PC-9 (cell line): ENCODE measurements at regions not wholly inside any gene's neighbourhood (a gene's known extent, or its start where the extent isn't known, plus 50 kb on each side); places are given as distances from the start of the nearest gene placed in this dataset.

ENCODE experiments used
- BruUV-seq: library from RNA; stranded (reverse); fragments of 400-500 nt; replicated peaks from 2 replicates; lab custom pipeline; 2021; lab: Mats Ljungman, UMichigan
- CTCF ChIA-PET: fragments of 300-600 bp; sonication (Branson Sonifier 250); formaldehyde crosslinking; loops from one replicate; lab custom pipeline; 2022; ENCODE audit warnings: antibody characterized with exemption; lab: Charles Lee
- POLR2A ChIA-PET: fragments of 300-600 bp; sonication (Branson Sonifier 250); formaldehyde crosslinking; loops from one replicate; lab custom pipeline; 2022; ENCODE audit warnings: antibody characterized with exemption; ENCODE audit not compliant: unreplicated experiment; lab: Charles Lee
- DNase-seq, 2 experiments: peaks; one replicate each; pipeline versions ENCODE4 v3.0.0 to v3.0.0-alpha.2; 2015 to 2022; ENCODE audit warnings: mixed read lengths in 1 of 2
- H2AFZ ChIP-seq: fragments of 200-600 bp; sonication (generic); 2 replicates; pipeline ENCODE4 v1.8.1; 2017; ENCODE audit warnings: antibody characterized with exemption
- H3F3A ChIP-seq: fragments of 200-600 bp; sonication (generic); 2 replicates; pipeline ENCODE4 v1.8.1; 2017; ENCODE audit warnings: antibody characterized with exemption, mild to moderate bottlenecking, low read depth; ENCODE audit not compliant: insufficient read depth
- H3K27ac ChIP-seq: fragments of 200-600 bp; sonication (generic); 2 replicates; pipeline ENCODE4 v1.6.1; 2016; ENCODE audit warnings: mixed run types
- H3K27me3 ChIP-seq: fragments of 200-600 bp; sonication (generic); 2 replicates; pipeline ENCODE4 v1.6.1; 2016; ENCODE audit warnings: low read depth, mixed run types; ENCODE audit not compliant: insufficient read depth
- H3K36me3 ChIP-seq: fragments of 200-600 bp; sonication (generic); 2 replicates; pipeline ENCODE4 v1.6.1; 2016; ENCODE audit warnings: low read depth, mixed run types
- H3K4me1 ChIP-seq: fragments of 200-600 bp; sonication (generic); replicated peaks from 2 replicates; pipeline ENCODE4 v1.6.1; 2016; ENCODE audit warnings: mixed run types; ENCODE audit not compliant: insufficient read depth
- H3K4me2 ChIP-seq: fragments of 200-600 bp; sonication (generic); 2 replicates; pipeline ENCODE4 v1.6.1; 2017; ENCODE audit warnings: mixed run types
- H3K4me3 ChIP-seq: fragments of 200-600 bp; sonication (generic); 2 replicates; pipeline ENCODE4 v1.6.1; 2016; ENCODE audit warnings: mixed run types
- H3K79me2 ChIP-seq: fragments of 200-600 bp; sonication (generic); 2 replicates; pipeline ENCODE4 v1.6.1; 2017; ENCODE audit warnings: low read depth, mixed run types
- H3K9me2 ChIP-seq: fragments of 200-600 bp; sonication (generic); 2 replicates; pipeline ENCODE4 v1.8.1; 2017; ENCODE audit warnings: mild to moderate bottlenecking; ENCODE audit not compliant: insufficient read depth
- H3K9me3 ChIP-seq: fragments of 200-600 bp; sonication (generic); 2 replicates; pipeline ENCODE4 v1.8.1; 2016; ENCODE audit warnings: low read depth; ENCODE audit not compliant: insufficient read depth
- H4K20me1 ChIP-seq: fragments of 200-600 bp; sonication (generic); 2 replicates; pipeline ENCODE4 v1.8.1; 2017; ENCODE audit not compliant: insufficient read depth
- EZH2 ChIP-seq: fragments of 200-600 bp; sonication (generic); IDR thresholded peaks from 2 replicates; pipeline ENCODE4 v1.8.0; 2017; ENCODE audit warnings: antibody characterized with exemption, low read depth
- intact Hi-C: fragments of 100-400 bp; cut with micrococcal nuclease; formaldehyde crosslinking; loops from one replicate; pipeline ENCODE4 v1.10.0; 2022; ENCODE audit not compliant: unreplicated experiment
- TF ChIP-seq, protein P1 (sequence below): fragments of 200-600 bp; sonication (generic); conservative IDR thresholded peaks from 2 replicates; pipeline ENCODE4 v1.6.1; 2017; ENCODE audit warnings: mixed run types, antibody characterized with exemption, mild to moderate bottlenecking, moderate library complexity

DNA sequence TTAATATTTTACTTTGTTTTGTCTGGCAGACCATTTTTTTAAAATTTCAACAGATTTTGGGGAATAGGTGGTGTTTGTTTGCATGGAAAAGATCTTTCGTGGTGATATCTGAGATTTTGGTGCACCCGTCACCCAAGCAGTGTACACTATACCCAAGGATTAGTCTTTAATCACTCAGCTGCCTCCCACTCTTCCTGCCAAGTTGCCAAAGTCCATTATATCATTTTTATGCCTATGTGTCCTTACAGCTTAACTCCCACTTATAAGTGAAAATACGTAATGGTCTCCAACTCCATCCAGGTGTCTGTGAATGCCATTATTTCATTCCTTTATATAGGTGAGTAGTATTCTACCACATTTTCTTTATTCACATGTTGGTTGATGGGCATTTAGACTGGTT, 281.7 kb upstream of the GK2 start:
- Histone ChIP-seq H3K27ac (no peak overlapping the region), H3K36me3 (no peaks in the 10 kb centered on the region), H3F3A (no peaks in the 10 kb centered on the region), H3K9me2 (no peaks in the 10 kb centered on the region), H3K4me3 (no peak overlapping the region), H4K20me1 (no peaks in the 10 kb centered on the region), H3K4me1 (no peaks in the 10 kb centered on the region), H2AFZ (no peak overlapping the region), H3K4me2 (no peak overlapping the region), H3K27me3 (no peaks in the 10 kb centered on the region), H3K79me2 (no peaks in the 10 kb centered on the region), H3K9me3 (no peaks in the 10 kb centered on the region)
- ChIA-PET CTCF (no interaction called here), POLR2A (no interaction called here)
- TF ChIP-seq, protein P1, sequence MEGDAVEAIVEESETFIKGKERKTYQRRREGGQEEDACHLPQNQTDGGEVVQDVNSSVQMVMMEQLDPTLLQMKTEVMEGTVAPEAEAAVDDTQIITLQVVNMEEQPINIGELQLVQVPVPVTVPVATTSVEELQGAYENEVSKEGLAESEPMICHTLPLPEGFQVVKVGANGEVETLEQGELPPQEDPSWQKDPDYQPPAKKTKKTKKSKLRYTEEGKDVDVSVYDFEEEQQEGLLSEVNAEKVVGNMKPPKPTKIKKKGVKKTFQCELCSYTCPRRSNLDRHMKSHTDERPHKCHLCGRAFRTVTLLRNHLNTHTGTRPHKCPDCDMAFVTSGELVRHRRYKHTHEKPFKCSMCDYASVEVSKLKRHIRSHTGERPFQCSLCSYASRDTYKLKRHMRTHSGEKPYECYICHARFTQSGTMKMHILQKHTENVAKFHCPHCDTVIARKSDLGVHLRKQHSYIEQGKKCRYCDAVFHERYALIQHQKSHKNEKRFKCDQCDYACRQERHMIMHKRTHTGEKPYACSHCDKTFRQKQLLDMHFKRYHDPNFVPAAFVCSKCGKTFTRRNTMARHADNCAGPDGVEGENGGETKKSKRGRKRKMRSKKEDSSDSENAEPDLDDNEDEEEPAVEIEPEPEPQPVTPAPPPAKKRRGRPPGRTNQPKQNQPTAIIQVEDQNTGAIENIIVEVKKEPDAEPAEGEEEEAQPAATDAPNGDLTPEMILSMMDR: no peak
- no peak for TF ChIP-seq EZH2
- intact Hi-C loops: no loop called here
- no peak for DNase-seq
- no TSS peak for BruUV-seq

DNA sequence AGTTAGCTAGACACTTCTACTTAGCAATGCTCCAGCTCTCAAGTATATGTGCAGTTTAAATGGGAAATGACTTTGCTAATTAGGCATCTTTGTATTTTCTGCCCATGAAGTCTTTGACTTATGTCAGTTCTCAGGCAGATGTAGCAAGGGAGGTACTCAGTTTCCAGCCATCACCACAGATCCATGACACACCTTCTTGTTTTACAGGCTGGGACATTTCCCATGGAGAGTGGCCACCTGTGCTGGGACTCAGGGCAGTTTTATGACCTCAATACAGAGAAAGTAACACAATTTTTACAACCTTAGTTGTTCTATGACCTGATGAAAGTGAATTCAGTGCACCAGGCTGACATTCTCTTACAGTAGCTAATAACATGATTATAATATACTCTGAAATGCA, 280.7 kb upstream of the GK2 start:
- H3K4me3 ChIP-seq: no peak overlapping the region
- H3K9me3 ChIP-seq: no peaks in the 10 kb centered on the region
- H3K27ac ChIP-seq: no peak overlapping the region
- no peak for DNase-seq
- H2AFZ ChIP-seq: no peak overlapping the region
- no peaks in the 10 kb centered on the region for H3K27me3 ChIP-seq
- no peaks in the 10 kb centered on the region for H3F3A ChIP-seq
- H3K36me3 ChIP-seq: no peaks in the 10 kb centered on the region
- BruUV-seq: no TSS peak
- H3K9me2 ChIP-seq: no peaks in the 10 kb centered on the region
- POLR2A ChIA-PET: no interaction called here
- H4K20me1 ChIP-seq: no peaks in the 10 kb centered on the region
- TF ChIP-seq, protein P1: no peak
- no peak for TF ChIP-seq EZH2
- CTCF ChIA-PET: interaction anchor here (0.5 kb wide), 1 partner anchor 514 kb away, joined by 8 read pairs; no protein-coding TSS in a partner anchor
- no peaks in the 10 kb centered on the region for H3K4me1 ChIP-seq
- no peak overlapping the region for H3K4me2 ChIP-seq
- no peaks in the 10 kb centered on the region for H3K79me2 ChIP-seq
- intact Hi-C loops: no loop called here

DNA sequence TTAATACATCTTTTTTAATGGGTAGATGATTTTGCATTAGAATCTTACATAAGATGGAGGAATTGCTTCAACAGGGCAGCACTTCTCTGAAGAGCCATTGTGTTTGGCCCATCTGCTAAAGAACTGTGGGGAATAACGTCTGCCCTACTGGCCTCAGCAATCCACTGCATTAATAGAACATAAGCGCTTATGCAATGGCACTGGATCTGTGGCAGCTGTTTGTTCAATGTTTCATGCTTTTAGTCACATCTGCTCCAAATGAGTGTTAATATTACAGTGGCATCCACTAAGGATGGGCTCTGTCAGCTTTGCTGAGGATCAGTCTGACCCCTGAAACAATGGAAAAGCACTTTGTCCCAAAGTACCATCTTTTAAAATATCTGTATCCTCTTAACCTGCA, 279.0 kb upstream of the GK2 start:
- no TSS peak for BruUV-seq
- no peak for TF ChIP-seq EZH2
- TF ChIP-seq, protein P1: no peak
- H3F3A ChIP-seq: no peaks in the 10 kb centered on the region
- H3K27me3 ChIP-seq: no peaks in the 10 kb centered on the region
- H3K79me2 ChIP-seq: no peaks in the 10 kb centered on the region
- no peak overlapping the region for H3K4me2 ChIP-seq
- POLR2A ChIA-PET: no interaction called here
- intact Hi-C loops: no loop called here
- no peaks in the 10 kb centered on the region for H3K4me1 ChIP-seq
- no peak overlapping the region for H3K4me3 ChIP-seq
- no peaks in the 10 kb centered on the region for H3K9me2 ChIP-seq
- CTCF ChIA-PET: no interaction called here
- DNase-seq: no peak
- H3K27ac ChIP-seq: no peak overlapping the region
- H2AFZ ChIP-seq: no peak overlapping the region
- no peaks in the 10 kb centered on the region for H3K36me3 ChIP-seq
- no peaks in the 10 kb centered on the region for H4K20me1 ChIP-seq
- H3K9me3 ChIP-seq: no peaks in the 10 kb centered on the region
